ENCODE measurements at regions not wholly inside any gene's neighbourhood (a gene's known extent, or its start where the extent isn't known, plus 50 kb on each side); places are given as distances from the start of the nearest gene placed in this dataset.
"Not testable (repeated sequence)": the region's sequence is repeated elsewhere in the genome, so short reads cannot be mapped to it uniquely, and the experiment has no call there.

- FAIRE-seq: no peak
These were observed 75.4 kb upstream of the TMPRSS2 start for GRCh38 chr21:41583274-41583790.

DNA sequence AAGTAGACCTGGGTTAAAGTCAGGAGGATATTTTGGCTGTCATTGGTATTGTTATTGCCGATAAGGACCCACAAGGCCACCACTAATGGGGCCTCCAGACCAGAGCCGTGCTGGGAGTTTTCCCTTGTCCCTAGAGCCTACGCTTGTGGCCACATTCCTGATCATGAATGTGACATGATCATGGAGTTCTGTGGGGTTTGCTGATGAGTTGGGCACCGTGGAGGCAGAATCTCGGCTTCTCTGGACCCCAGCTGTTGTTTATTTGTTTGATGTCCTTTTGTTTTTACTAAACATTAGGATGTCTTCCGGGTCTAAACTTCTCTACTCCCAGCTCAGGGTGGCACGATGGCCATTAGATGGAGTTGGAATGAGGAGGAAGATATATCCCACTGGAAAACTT, 74.9 kb upstream of the TMPRSS2 start:
- no peak for FAIRE-seq

GRCh38 chr21:41582298-41582840, 74.4 kb upstream of the TMPRSS2 start:
- no peak for FAIRE-seq

DNA sequence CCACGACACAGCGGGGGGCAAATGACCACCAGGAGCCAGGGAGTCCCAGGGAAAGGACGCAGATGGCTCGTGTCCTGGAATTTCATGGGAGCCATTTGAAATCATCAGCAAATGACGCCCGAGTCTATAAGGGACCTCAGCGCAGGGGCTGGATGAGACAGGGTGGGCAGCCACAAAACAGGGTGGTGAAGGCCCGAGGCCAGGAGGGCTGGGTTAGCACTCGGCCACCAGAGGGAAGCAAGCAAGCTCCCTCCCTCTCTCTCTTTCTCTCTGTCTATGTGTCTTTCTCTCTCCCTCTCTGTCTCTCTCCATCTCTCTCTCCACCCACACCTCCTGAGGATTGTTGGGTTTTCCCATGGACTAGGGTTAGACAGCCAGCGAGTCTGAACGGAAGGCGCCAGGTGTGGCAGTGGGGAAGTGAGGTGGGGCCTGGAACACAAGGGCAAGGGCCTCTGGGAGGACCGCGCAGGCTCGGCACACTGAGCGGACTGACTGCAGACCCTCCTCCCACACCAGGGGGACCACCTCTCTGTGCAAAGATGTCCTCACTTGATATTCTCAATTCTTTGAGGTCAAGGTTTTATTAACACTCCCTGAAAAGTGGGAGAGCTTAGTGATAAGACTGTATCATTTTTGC, 73.8 kb upstream of the TMPRSS2 start:
- no peak for FAIRE-seq

DNA sequence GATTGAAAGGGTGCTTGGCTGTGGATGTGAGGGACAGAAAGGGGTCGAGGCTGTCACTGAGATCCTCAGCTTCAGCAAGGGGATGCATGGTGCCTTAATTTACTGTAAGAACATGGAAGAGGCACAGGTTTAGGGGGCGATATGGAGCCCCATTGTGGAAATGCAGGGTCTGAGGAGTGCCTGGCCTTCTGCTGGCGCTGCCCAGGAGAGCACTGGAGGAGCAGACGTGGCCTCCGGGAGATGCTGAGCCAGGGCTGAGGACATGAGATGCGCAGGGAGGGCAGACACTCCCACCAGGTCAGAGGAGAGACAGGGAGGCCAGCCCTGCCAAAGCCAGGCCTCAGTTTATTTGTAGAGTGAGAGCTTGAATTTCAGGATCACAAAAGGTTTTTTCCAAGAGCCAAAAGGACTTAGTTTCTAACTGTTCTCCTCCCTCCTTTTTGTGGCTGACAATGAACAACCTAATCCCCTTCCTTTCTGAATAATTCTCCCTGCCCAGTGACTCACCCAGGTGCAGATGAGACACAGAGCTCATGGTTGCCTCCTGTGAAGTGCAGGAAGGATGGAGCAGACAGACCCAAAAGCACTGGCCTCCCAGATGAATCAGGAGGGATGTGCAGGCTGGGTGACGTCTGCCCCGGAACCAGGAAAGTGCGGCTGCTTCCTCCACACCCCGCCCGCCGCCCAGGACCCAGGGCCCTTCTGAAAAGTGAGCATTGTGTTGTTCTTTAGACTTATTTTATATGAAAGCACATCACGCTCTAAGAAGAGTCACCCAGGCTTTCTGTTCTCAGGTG, 73.0 kb upstream of the TMPRSS2 start:
- no peak for FAIRE-seq

- FAIRE-seq: no peak
These were observed 71.7 kb upstream of the TMPRSS2 start for GRCh38 chr21:41579692-41580091.

DNA sequence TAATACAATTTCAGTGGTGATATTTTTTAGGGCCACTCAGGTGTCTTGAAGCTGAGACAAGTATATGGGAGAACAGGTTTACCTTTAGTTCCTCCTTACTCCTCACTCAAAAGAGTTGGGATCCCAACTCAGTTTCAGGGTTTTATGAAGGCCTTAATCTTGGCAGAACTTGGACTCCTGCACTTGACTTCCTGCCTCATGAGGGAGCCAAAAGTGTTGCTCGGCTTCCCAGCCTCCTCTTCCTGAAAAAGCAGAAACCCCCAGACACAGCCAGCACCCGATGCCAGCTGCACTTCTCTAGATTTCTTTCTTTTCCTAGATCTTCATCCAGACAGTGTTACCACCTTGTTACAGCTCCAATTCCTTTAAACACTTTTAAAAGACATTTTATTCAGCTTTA, 70.8 kb upstream of the TMPRSS2 start:
- FAIRE-seq: no peak

GRCh38 chr21:41578083-41578482, 70.1 kb upstream of the TMPRSS2 start:
- no peak for FAIRE-seq

DNA sequence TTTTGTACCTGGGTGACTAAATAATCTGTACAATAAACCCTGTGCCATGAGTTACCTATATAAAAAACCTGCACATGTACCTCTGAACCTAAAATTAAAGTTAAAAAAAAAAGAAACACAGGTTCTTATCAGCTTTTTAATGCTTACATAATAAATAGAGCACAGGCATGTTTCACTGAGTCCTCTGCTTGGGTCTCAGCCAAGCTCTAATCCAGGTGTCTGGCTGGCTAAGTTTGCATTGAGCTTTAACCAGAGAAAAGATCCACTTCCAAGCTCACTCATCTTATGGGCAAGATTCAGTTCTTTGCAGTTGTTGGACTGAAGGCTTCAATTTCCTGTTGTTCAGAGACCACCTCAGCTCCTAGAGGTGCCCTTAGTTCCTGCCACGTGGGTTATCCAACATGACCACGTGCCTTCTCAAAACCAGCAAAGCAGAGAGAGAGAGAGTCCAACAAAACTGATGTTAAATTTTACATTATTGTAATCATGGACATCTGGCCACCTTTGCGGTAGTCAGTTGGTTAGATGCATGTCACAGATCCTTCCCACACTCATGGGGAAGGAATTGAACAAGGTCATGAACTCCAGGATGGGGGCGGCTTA, 68.2 kb upstream of the TMPRSS2 start:
- FAIRE-seq: no peak

- FAIRE-seq: no peak
These were observed 66.1 kb upstream of the TMPRSS2 start for GRCh38 chr21:41573902-41574690.

DNA sequence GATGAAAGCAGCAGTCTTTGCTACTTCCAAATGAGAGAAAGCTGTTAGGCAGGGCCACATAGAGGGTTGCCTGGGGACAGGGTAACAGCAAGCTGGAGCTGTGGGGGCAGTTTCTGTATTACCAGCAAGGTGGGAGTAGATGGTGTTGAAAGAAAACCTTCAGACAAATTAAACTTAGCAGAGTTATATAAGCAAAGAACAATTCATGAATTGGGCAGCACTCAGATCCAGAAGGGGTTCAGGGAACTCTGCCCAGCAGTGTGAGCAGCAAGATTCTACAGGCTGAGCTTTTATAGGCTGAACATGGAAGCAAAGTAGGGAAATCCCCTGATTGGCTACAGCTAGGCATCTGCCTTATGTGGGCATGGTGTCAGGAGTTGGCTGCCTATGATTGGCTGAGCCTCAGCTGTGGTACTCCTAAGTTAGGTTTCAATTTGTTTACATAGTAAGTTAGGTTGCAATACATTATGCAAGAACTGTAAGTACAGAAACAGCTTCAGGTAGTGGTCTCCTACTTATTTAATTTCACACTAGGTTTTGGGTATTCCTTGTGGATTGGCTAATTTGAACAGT, 64.1 kb upstream of the TMPRSS2 start:
- FAIRE-seq: no peak

DNA sequence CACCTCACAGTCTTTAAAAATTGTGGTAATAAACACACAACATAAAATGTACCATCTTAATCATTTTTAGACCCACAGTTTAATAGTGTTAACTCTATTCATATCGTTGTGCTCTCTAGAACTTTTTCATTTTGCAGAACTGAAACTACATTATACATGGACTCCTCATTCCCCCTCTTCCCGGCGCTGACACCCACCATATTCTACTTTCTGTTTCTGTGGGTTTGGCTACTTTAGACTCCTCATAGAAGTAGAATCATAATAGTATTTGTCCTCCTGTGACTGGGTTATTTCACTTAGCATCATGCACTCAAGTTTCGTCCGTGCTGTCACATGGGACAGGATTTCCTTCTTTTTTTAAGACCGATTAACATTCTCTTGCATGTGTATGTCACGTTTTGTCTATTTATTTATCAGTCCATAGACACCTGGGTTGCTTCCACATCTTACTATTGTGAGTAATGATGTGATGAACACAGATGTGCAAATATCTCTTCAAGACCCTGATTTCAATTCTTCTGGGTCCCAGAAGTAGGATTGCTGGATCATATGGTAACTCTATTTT, 62.9 kb upstream of the TMPRSS2 start:
- FAIRE-seq: no peak

- no peak for FAIRE-seq
These were observed 60.8 kb upstream of the TMPRSS2 start for GRCh38 chr21:41568606-41569385.

- no peak for FAIRE-seq
These were observed 60.0 kb upstream of the TMPRSS2 start for GRCh38 chr21:41567901-41568510.

DNA sequence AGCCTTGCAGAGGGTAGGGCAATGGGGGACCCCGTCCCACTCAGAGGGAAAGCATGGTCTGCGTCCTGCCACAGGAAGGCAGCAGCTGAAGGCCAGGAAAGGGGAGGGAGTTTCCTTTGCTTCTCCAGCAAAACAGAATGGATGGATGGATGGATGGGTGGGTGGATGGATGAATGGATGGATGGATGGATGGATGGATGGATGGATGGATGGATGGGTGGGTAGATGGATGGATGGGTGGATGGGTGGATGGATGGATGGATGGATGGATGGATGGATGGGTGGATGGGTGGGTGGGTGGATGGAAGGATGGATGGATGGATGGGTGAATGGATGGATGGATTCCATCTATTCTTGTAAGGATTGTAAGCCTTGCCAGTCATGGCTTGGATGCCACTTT, 59.3 kb upstream of the TMPRSS2 start:
- FAIRE-seq: not testable (repeated sequence)

DNA sequence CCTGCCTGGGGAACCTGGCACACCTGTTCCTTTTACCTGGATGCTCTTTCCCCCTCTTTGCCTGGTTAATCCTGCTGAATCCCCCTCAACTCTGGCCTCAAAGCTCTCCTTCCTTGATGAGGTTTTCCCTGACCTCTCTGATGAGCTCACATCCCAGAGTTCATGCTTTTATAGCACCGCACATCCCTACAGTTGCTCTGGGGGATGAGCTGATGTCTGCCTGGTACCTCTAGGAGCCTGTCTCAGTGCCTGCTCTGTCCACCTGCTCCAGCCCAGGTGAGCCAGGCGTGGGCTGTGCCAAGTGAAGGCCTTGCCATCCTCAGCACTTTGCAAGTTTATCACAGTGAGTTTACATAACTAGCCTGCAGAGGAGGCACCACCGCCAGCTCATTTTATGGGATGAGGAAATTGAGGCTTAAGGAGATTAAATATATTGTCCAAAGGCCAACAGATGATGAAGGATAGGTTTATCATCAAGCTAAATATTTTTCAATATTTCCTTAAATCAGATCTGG, 58.6 kb upstream of the TMPRSS2 start:
- no peak for FAIRE-seq

- FAIRE-seq: no peak
These were observed 57.6 kb upstream of the TMPRSS2 start for GRCh38 chr21:41565550-41565949.

- FAIRE-seq: no peak
These were observed 56.9 kb upstream of the TMPRSS2 start for GRCh38 chr21:41564871-41565274.

DNA sequence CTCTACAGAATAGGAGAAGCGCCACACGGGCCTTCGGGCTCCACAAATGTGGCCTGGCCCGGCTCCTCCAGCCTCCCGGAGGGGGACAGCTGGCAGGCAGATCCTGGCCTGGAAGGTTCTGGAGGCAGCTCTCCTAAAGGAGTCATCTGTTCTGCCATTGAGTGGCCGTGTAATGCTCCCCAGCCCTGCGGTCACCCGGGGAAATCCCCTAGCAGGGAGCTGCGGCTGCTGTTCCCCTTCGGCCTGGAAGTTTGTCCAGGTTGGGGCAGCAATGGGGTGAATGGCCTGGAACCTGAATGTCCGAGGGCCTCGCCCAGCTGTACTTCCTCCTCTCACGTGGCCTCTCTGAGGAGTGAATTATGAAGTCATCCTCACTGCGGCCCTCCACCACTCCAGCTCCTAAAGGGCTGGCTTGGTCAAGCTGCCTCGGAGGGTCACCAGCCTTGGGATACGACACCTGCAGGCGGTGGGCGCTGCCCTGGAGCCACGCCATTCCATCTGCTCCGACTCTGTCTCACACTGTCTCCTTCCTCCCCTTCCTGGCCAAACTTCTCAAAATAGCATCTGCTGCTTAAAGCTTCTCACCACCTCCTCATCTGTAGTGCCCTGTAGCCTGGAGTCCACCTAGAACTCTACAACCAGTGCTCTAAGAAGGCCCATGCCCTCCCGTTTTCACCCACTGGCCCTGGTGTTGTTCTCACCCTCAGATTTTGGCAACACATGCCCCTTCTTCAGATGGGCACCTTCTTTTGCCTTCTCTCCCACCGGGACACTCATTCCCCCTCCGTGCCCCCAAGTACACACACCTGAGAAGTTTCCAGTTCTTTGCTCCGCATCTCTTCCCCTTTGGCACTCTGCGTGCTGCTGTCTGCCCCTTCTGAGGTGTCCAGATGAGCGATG, 54.4 kb upstream of the TMPRSS2 start:
- FAIRE-seq: no peak

DNA sequence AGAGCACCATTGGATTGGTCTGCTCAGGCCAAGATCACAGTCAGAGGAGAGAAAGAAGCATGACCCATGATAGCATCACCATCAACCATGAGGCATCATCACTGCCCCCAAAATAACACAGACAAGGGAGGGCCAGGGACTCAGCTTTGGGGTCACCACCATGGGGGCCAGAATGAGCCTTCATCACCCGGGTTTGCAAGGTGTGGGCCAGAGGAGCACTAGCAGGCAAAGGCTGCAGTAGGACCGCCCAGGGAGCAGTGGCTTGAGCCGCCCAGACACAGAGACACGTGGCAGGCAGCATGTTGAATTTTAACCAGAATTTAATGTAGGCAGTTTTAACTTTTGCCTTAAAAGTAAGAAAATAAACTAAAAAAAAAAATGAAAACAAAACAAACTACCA, 53.7 kb upstream of the TMPRSS2 start:
- no peak for FAIRE-seq

Data from A204.1 (cell line).